Gastrocnemius medialis (tissue), 4 donors: ENCODE measurements at regions not wholly inside any gene's neighbourhood (a gene's known extent, or its start where the extent isn't known, plus 50 kb on each side); places are given as distances from the start of the nearest gene placed in this dataset.

Experiments used
- CTCF ChIP-seq, 5 experiments: fragments of 450-650 bp in 3 of 5; fragments of 200-600 bp in 2 of 5; sonication (generic) in 2 of 5; IDR thresholded peaks in 4 of 5; conservative IDR thresholded peaks in 1 of 5; 1 replicate in 4 of 5; 2 replicates in 1 of 5; pipeline ENCODE4 v1.5.1; 2016 to 2019; ENCODE audit warnings: antibody characterized with exemption in 5 of 5, mild to moderate bottlenecking in 3 of 5, moderate library complexity in 3 of 5
- POLR2A ChIP-seq, 2 donors: fragments of 450-650 bp; IDR thresholded peaks; one replicate each; pipeline ENCODE4 v1.6.1; 2017; ENCODE audit warnings: antibody characterized with exemption in 2 of 2, mild to moderate bottlenecking in 2 of 2, moderate library complexity in 2 of 2

GRCh38 chr6:120993929-120994572 lies 340.2 kb downstream of the TBC1D32 start:
- TF ChIP-seq CTCF (IDR thresholded peaks at IDR 0.05 in 4 of 5, conservative IDR thresholded peaks at IDR 0.05 in 1 of 5) (no peak), POLR2A (IDR thresholded peaks at IDR 0.05) (no peak)
